OCI-LY7 (cell line): ENCODE measurements at regions not wholly inside any gene's neighbourhood (a gene's known extent, or its start where the extent isn't known, plus 50 kb on each side); places are given as distances from the start of the nearest gene placed in this dataset.

ENCODE experiments used
- CTCF ChIP-seq: fragments of 200-600 bp; sonication (generic); conservative IDR thresholded peaks from 2 replicates; pipeline ENCODE4 v1.5.1; 2014; ENCODE audit warnings: mild to moderate bottlenecking, antibody characterized with exemption, low read length, moderate library complexity, mixed read lengths
- EZH2phosphoT487 ChIP-seq: fragments of 200-600 bp; sonication (generic); IDR thresholded peaks from 2 replicates; pipeline ENCODE4 v1.6.1; 2018; ENCODE audit warnings: low read depth, borderline replicate concordance, mild to moderate bottlenecking, mixed run types, antibody characterized with exemption, low read length, moderate library complexity, mixed read lengths

GRCh38 chr13:76086729-76087128 is 450.6 kb downstream of the LMO7 start:
- no peak for TF ChIP-seq EZH2phosphoT487
- no peak for TF ChIP-seq CTCF
